ENCODE measurements at regions not wholly inside any gene's neighbourhood (a gene's known extent, or its start where the extent isn't known, plus 50 kb on each side); places are given as distances from the start of the nearest gene placed in this dataset.

DNA sequence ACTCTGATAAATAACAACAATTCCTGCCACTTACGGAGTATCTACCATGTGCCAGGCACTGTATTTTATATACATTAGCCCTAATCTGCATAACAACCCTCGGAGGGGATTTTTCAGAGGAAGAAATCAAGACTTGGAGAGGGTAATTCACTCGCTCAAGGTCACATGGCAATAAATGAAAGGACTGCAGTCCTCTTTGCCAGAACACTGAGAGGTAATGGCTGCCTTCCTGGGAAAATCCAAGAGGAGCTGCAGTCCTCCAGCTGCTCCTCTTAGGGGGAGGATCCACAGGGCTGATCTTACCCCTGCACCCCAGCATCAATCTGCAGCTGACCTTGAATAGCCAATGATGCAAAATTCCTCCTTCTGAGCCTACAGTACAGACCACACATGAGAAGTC lies 114.1 kb upstream of the RPL38 start:
- H3K27ac ChIP-seq (ENCODE audit: low read length): no peak overlapping the region
- peaks cover 3% of the 10 kb centered on the region for H3K27me3 ChIP-seq (ENCODE audit: control insufficient read depth, insufficient read depth, low read length)
- WGBS (ENCODE audit: insufficient coverage, low lambda C conversion rate): no CpG with 5 or more reads among the region's 3 CpGs
- no peaks in the 10 kb centered on the region for H3K36me3 ChIP-seq (ENCODE audit: control insufficient read depth, insufficient read depth, low read length)
- no peaks in the 10 kb centered on the region for H3K9me3 ChIP-seq (ENCODE audit: control insufficient read depth, low read depth, low read length)
- no peaks in the 10 kb centered on the region for H3K4me1 ChIP-seq (ENCODE audit: control insufficient read depth, insufficient read depth, low read length)
- DNase-seq: no peak
- H3K4me3 ChIP-seq (ENCODE audit: low read length): no peak overlapping the region

DNA sequence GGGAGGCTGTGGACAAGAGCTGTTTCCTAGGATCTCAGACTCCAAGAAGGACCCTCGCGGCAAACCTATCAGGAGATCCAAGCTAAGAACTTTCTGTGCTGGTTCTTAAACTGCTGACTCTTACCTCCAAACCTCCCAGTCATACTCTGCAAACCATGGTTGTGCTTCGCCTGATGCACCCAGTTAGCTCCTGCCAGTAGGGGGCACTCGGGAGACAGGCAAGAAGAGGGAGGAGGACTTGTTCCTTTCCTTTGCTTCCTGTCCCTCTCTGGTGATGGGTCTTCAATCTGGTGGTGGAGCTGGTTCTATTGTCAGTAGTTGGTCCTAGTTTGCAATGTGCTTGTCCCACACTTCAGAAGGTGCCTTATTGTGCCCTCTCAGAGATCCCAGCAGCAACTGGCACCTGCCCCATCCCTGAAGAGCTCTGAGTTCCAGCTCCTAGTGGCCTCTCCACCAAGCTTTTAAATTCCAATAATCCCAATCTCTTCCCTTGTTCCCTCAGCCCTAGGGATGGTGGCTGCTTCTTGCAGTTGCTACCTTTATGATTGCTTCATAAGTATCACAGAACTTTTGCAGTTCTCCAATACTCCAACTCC lies 113.5 kb upstream of the RPL38 start:
- H3K36me3 ChIP-seq (ENCODE audit: control insufficient read depth, insufficient read depth, low read length): no peaks in the 10 kb centered on the region
- H3K27ac ChIP-seq (ENCODE audit: low read length): no peak overlapping the region
- peaks cover 3% of the 10 kb centered on the region for H3K27me3 ChIP-seq (ENCODE audit: control insufficient read depth, insufficient read depth, low read length)
- no peaks in the 10 kb centered on the region for H3K4me1 ChIP-seq (ENCODE audit: control insufficient read depth, insufficient read depth, low read length)
- H3K9me3 ChIP-seq (ENCODE audit: control insufficient read depth, low read depth, low read length): no peaks in the 10 kb centered on the region
- DNase-seq: no peak
- WGBS (ENCODE audit: insufficient coverage, low lambda C conversion rate): no CpG with 5 or more reads among the region's 4 CpGs
- H3K4me3 ChIP-seq (ENCODE audit: low read length): no peak overlapping the region

GRCh38 chr17:74094651-74095050 lies 108.8 kb upstream of the RPL38 start:
- no peaks in the 10 kb centered on the region for H3K4me1 ChIP-seq (ENCODE audit: control insufficient read depth, insufficient read depth, low read length)
- DNase-seq: no peak
- H3K27me3 ChIP-seq (ENCODE audit: control insufficient read depth, insufficient read depth, low read length): peaks cover 3% of the 10 kb centered on the region
- no peak overlapping the region for H3K27ac ChIP-seq (ENCODE audit: low read length)
- no peaks in the 10 kb centered on the region for H3K9me3 ChIP-seq (ENCODE audit: control insufficient read depth, low read depth, low read length)
- H3K36me3 ChIP-seq (ENCODE audit: control insufficient read depth, insufficient read depth, low read length): no peaks in the 10 kb centered on the region
- no peak overlapping the region for H3K4me3 ChIP-seq (ENCODE audit: low read length)

- H3K4me1 ChIP-seq (ENCODE audit: control insufficient read depth, insufficient read depth, low read length): no peaks in the 10 kb centered on the region
- no CpG with 5 or more reads among the region's 5 CpGs for WGBS (ENCODE audit: insufficient coverage, low lambda C conversion rate)
- H3K9me3 ChIP-seq (ENCODE audit: control insufficient read depth, low read depth, low read length): no peaks in the 10 kb centered on the region
These were observed 107.0 kb upstream of the RPL38 start for GRCh38 chr17:74096456-74096855.

GRCh38 chr17:74097450-74098135 lies 105.9 kb upstream of the RPL38 start:
- DNase-seq: no peak
- WGBS (ENCODE audit: insufficient coverage, low lambda C conversion rate): 40% methylated on average over 2 of the region's 14 CpGs

More at GRCh38 chr17:74096456-74096855, 107.0 kb upstream of the RPL38 start:
- Histone ChIP-seq H3K4me3 (ENCODE audit: low read length) (no peak overlapping the region), H3K36me3 (ENCODE audit: control insufficient read depth, insufficient read depth, low read length) (no peaks in the 10 kb centered on the region), H3K27ac (ENCODE audit: low read length) (no peak overlapping the region), H3K27me3 (ENCODE audit: control insufficient read depth, insufficient read depth, low read length) (peaks cover 6% of the 10 kb centered on the region)
- no peak for DNase-seq

DNA sequence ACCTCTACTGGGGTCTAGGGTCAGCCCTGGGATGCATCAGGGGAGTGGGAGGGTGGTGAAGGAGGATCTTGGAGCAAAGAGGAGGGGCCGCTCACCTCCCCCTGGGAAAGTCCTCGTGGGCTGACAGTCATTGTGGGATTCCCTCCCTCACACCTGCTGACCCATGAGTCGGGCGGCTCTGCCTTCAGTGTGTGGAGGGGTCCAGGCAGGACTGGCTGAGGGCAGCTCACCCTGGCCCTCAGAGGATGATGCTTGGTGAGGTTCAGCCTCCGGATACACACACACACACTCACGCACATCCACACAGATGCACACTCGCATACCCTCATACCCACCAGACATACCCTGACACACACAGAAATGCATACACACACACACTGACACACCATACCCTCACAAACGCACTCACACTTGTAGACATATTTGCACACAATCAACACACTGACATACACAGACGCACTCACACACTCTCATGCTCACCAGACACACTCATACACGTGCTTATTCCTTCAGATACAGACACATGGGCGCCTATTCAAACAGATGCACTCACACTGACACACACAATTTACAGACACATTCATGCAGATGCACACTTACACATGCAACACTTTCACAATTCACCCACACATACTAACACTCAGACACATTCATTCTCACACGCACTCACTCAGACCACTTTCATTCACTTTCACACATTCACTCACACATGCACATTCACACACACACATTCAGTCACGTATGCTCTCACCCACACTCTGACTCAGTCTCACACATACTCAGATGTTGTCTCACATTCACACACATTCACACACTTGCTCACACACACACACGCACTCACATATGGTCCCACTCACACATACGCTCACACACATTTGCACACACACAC lies 105.1 kb upstream of the RPL38 start:
- 92% methylated on average over 2 of the region's 15 CpGs for WGBS (ENCODE audit: insufficient coverage, low lambda C conversion rate)
- H3K4me3 ChIP-seq (ENCODE audit: low read length): no peak overlapping the region
- no peak for DNase-seq
- peaks cover 9% of the 10 kb centered on the region for H3K27me3 ChIP-seq (ENCODE audit: control insufficient read depth, insufficient read depth, low read length)
- H3K9me3 ChIP-seq (ENCODE audit: control insufficient read depth, low read depth, low read length): no peaks in the 10 kb centered on the region
- H3K36me3 ChIP-seq (ENCODE audit: control insufficient read depth, insufficient read depth, low read length): no peaks in the 10 kb centered on the region
- no peak overlapping the region for H3K27ac ChIP-seq (ENCODE audit: low read length)
- H3K4me1 ChIP-seq (ENCODE audit: control insufficient read depth, insufficient read depth, low read length): no peaks in the 10 kb centered on the region

More at GRCh38 chr17:74097450-74098135, 105.9 kb upstream of the RPL38 start:
- Histone ChIP-seq H3K36me3 (ENCODE audit: control insufficient read depth, insufficient read depth, low read length) (no peaks in the 10 kb centered on the region), H3K27me3 (ENCODE audit: control insufficient read depth, insufficient read depth, low read length) (peaks cover 9% of the 10 kb centered on the region), H3K4me1 (ENCODE audit: control insufficient read depth, insufficient read depth, low read length) (no peaks in the 10 kb centered on the region), H3K9me3 (ENCODE audit: control insufficient read depth, low read depth, low read length) (no peaks in the 10 kb centered on the region), H3K27ac (ENCODE audit: low read length) (no peak overlapping the region), H3K4me3 (ENCODE audit: low read length) (no peak overlapping the region)

- DNase-seq: no peak
- no peaks in the 10 kb centered on the region for H3K36me3 ChIP-seq (ENCODE audit: control insufficient read depth, insufficient read depth, low read length)
- no peaks in the 10 kb centered on the region for H3K9me3 ChIP-seq (ENCODE audit: control insufficient read depth, low read depth, low read length)
- no peaks in the 10 kb centered on the region for H3K4me1 ChIP-seq (ENCODE audit: control insufficient read depth, insufficient read depth, low read length)
- no peak overlapping the region for H3K27ac ChIP-seq (ENCODE audit: low read length)
- peaks cover 9% of the 10 kb centered on the region for H3K27me3 ChIP-seq (ENCODE audit: control insufficient read depth, insufficient read depth, low read length)
- no peak overlapping the region for H3K4me3 ChIP-seq (ENCODE audit: low read length)
- WGBS (ENCODE audit: insufficient coverage, low lambda C conversion rate): 17% methylated on average over 1 of the region's 16 CpGs
These were observed 103.8 kb upstream of the RPL38 start for GRCh38 chr17:74099442-74100340.

DNA sequence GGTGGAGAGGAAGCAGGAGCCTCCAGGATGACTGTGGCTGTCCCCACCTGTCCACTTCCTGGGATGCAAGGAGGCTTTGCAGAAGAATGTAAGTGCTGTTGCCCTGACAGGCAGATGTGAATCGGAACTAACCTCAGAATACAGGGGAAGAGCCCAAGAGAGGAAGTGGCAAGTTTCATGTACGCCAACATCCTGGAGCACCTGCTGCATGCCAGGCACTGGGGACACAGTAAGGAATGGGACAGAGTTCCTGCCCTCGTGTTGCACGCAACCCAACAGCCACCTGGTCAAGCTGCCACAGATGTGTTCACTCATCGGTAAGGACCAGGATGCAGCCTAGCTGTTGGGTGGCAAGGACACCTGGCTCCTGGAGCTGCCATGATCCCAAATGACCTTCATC lies 98.6 kb upstream of the RPL38 start:
- Histone ChIP-seq H3K4me1 (ENCODE audit: control insufficient read depth, insufficient read depth, low read length) (no peaks in the 10 kb centered on the region), H3K27me3 (ENCODE audit: control insufficient read depth, insufficient read depth, low read length) (peaks cover 6% of the 10 kb centered on the region), H3K4me3 (ENCODE audit: low read length) (no peak overlapping the region), H3K36me3 (ENCODE audit: control insufficient read depth, insufficient read depth, low read length) (no peaks in the 10 kb centered on the region), H3K27ac (ENCODE audit: low read length) (no peak overlapping the region), H3K9me3 (ENCODE audit: control insufficient read depth, low read depth, low read length) (no peaks in the 10 kb centered on the region)
- no CpG with 5 or more reads among the region's 5 CpGs for WGBS (ENCODE audit: insufficient coverage, low lambda C conversion rate)
- no peak for DNase-seq

- Histone ChIP-seq H3K9me3 (ENCODE audit: control insufficient read depth, low read depth, low read length) (no peaks in the 10 kb centered on the region), H3K36me3 (ENCODE audit: control insufficient read depth, insufficient read depth, low read length) (no peaks in the 10 kb centered on the region), H3K4me1 (ENCODE audit: control insufficient read depth, insufficient read depth, low read length) (no peaks in the 10 kb centered on the region), H3K27ac (ENCODE audit: low read length) (no peak overlapping the region), H3K27me3 (ENCODE audit: control insufficient read depth, insufficient read depth, low read length) (peaks cover 3% of the 10 kb centered on the region), H3K4me3 (ENCODE audit: low read length) (no peak overlapping the region)
- DNase-seq: no peak
- WGBS (ENCODE audit: insufficient coverage, low lambda C conversion rate): no CpG with 5 or more reads among the region's 15 CpGs
These were observed 96.4 kb upstream of the RPL38 start for GRCh38 chr17:74107107-74107506.
